Lower leg skin (tissue), 3 donors: ENCODE measurements at regions not wholly inside any gene's neighbourhood (a gene's known extent, or its start where the extent isn't known, plus 50 kb on each side); places are given as distances from the start of the nearest gene placed in this dataset.

Experiments used
- POLR2A ChIP-seq, 2 donors: fragments of 450-650 bp; IDR thresholded peaks; one replicate each; pipeline ENCODE4 v1.6.1; 2016 to 2017; ENCODE audit warnings: antibody characterized with exemption in 2 of 2, mild to moderate bottlenecking in 1 of 2, moderate library complexity in 1 of 2
- TF ChIP-seq, protein P1 (sequence below), 3 donors: fragments of 450-650 bp; IDR thresholded peaks; one replicate each; pipeline ENCODE4 v1.5.1; 2016; ENCODE audit warnings: antibody characterized with exemption in 3 of 3, mild to moderate bottlenecking in 3 of 3, moderate library complexity in 2 of 3

DNA sequence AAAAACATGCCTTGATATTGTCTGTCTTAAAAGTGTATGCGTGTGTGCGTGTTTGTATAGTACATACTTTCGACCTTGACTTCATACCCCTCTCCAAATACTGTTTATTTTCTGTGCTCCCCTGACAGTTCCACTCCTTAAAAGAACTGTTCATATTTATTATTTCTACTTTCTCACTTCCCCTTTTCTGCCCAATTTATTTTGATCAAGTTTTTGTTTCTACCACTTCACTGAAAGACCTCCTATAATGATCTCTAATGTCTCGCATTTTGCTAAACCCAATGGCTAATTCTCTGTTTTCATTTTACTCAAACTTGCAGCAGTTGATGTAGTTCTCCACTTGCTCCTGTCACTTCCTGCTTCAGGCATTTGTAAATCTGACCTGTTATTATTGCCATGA, 426.1 kb upstream of the KLF12 start:
- TF ChIP-seq, protein P1, sequence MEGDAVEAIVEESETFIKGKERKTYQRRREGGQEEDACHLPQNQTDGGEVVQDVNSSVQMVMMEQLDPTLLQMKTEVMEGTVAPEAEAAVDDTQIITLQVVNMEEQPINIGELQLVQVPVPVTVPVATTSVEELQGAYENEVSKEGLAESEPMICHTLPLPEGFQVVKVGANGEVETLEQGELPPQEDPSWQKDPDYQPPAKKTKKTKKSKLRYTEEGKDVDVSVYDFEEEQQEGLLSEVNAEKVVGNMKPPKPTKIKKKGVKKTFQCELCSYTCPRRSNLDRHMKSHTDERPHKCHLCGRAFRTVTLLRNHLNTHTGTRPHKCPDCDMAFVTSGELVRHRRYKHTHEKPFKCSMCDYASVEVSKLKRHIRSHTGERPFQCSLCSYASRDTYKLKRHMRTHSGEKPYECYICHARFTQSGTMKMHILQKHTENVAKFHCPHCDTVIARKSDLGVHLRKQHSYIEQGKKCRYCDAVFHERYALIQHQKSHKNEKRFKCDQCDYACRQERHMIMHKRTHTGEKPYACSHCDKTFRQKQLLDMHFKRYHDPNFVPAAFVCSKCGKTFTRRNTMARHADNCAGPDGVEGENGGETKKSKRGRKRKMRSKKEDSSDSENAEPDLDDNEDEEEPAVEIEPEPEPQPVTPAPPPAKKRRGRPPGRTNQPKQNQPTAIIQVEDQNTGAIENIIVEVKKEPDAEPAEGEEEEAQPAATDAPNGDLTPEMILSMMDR (IDR thresholded peaks at IDR 0.05): no peak
- no peak for TF ChIP-seq POLR2A (IDR thresholded peaks at IDR 0.05)
